NB4 (cell line): ENCODE measurements at regions not wholly inside any gene's neighbourhood (a gene's known extent, or its start where the extent isn't known, plus 50 kb on each side); places are given as distances from the start of the nearest gene placed in this dataset.

Experiments used
- CTCF ChIP-seq: IDR thresholded peaks from one replicate; pipeline ENCODE4 v1.5.1; 2012; ENCODE audit warnings: low read depth, low read length
- POLR2A ChIP-seq: IDR thresholded peaks from 2 replicates; pipeline ENCODE4 v1.6.1; 2011; ENCODE audit warnings: mild to moderate bottlenecking; ENCODE audit not compliant: insufficient read length; ENCODE audit errors: extremely low read depth

GRCh38 chr1:55464550-55464949 is 249.4 kb upstream of the USP24 start:
- TF ChIP-seq CTCF, result no peak
- TF ChIP-seq POLR2A, result no peak
